Gastroesophageal sphincter (tissue), 3 donors: ENCODE measurements at regions not wholly inside any gene's neighbourhood (a gene's known extent, or its start where the extent isn't known, plus 50 kb on each side); places are given as distances from the start of the nearest gene placed in this dataset.

Experiments used
- CTCF ChIP-seq, 4 experiments: fragments of 200-600 bp in 2 of 4; fragments of 450-650 bp in 2 of 4; sonication (generic) in 1 of 4; IDR thresholded peaks; one replicate each; pipeline ENCODE4 v1.5.1; 2017 to 2019; ENCODE audit warnings: antibody characterized with exemption in 4 of 4, mild to moderate bottlenecking in 2 of 4, moderate library complexity in 2 of 4
- POLR2AphosphoS5 ChIP-seq: sonication (generic); formaldehyde crosslinking; IDR thresholded peaks from one replicate; pipeline ENCODE4 v1.6.1; 2017; ENCODE audit warnings: antibody characterized with exemption

- TF ChIP-seq POLR2AphosphoS5: no peak
- TF ChIP-seq CTCF (IDR thresholded peaks at IDR 0.05): no peak
Measured at GRCh38 chr9:38269775-38270174, 122.7 kb upstream of the ALDH1B1 start.
